ENCODE measurements at regions not wholly inside any gene's neighbourhood (a gene's known extent, or its start where the extent isn't known, plus 50 kb on each side); places are given as distances from the start of the nearest gene placed in this dataset.

- no peaks in the 10 kb centered on the region for H3K9me3 ChIP-seq
- TF ChIP-seq CTCF (IDR thresholded peaks at IDR 0.05) = no peak
- H3K36me3 ChIP-seq = no peaks in the 10 kb centered on the region
- no peak overlapping the region for H3K4me3 ChIP-seq
- H3K27me3 ChIP-seq (replicated peaks; ENCODE audit: insufficient read depth) = no peaks in the 10 kb centered on the region
- H3K4me1 ChIP-seq (ENCODE audit: control insufficient read depth in 1 of 2, low read depth in 2 of 2) = peaks cover 0 to 6% of the 10 kb centered on the region in 2 donors
- ATAC-seq (ENCODE audit: insufficient number of reproducible peaks, low FRiP score, low read depth) = no peak
- no peak for DNase-seq (ENCODE audit: low spot score)
- H3K27ac ChIP-seq = no peak overlapping the region
These were observed 226.6 kb downstream of the COL12A1 start for GRCh38 chr6:74979065-74979766.

DNA sequence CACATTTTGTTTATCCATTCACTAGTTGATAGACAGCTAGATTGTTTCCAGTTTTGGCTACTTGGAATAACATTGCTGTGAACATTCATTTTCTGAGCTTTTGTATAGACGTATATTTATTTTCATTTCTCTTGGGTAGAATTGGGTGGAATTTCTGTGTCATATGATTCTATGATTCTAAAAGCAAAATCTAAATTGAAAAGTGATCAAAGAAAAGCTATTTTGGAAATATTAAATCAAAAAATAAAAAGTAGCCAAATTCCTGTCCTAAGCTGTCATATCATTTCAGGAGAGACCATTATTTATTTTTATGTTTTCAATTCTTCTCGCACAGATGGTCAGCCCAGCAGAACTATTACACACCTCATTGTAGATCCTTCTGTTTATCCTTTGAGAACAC is 229.2 kb downstream of the COL12A1 start:
- no peak for TF ChIP-seq CTCF (IDR thresholded peaks at IDR 0.05)
- Histone ChIP-seq H3K27ac (no peak overlapping the region), H3K4me1 (ENCODE audit: control insufficient read depth in 1 of 2, low read depth in 2 of 2) (peaks cover 0 to 10% of the 10 kb centered on the region in 2 donors), H3K9me3 (no peaks in the 10 kb centered on the region), H3K27me3 (replicated peaks; ENCODE audit: insufficient read depth) (no peaks in the 10 kb centered on the region), H3K36me3 (no peaks in the 10 kb centered on the region), H3K4me3 (no peak overlapping the region)
- DNase-seq (ENCODE audit: low spot score) = no peak
- ATAC-seq (ENCODE audit: insufficient number of reproducible peaks, low FRiP score, low read depth) = no peak

DNA sequence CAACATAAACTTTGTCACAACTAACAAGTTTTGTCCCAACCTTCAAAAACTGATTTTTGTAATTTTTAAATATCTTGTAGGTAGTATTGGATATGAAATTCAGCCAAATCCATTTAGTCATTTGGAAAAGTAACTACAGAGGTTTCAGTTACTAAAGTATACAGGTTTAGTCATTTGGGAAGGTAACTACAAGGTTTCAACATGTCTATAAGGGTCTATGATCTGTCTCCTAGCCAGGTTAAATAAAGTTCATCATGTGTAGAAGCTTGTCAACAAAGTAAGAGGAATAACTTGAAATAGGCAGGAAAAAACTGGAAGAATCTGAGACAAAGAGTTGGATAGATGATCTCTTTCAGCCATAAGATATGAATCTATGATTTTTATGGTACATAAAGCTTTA is 229.8 kb downstream of the COL12A1 start:
- Histone ChIP-seq H3K27me3 (replicated peaks; ENCODE audit: insufficient read depth) (no peaks in the 10 kb centered on the region), H3K4me1 (ENCODE audit: control insufficient read depth in 1 of 2, low read depth in 2 of 2) (peaks cover 0 to 10% of the 10 kb centered on the region in 2 donors), H3K27ac (no peak overlapping the region), H3K36me3 (no peaks in the 10 kb centered on the region), H3K9me3 (no peaks in the 10 kb centered on the region), H3K4me3 (no peak overlapping the region)
- DNase-seq (ENCODE audit: low spot score) (no peak), ATAC-seq (ENCODE audit: insufficient number of reproducible peaks, low FRiP score, low read depth) (no peak)
- no peak for TF ChIP-seq CTCF (IDR thresholded peaks at IDR 0.05)

DNA sequence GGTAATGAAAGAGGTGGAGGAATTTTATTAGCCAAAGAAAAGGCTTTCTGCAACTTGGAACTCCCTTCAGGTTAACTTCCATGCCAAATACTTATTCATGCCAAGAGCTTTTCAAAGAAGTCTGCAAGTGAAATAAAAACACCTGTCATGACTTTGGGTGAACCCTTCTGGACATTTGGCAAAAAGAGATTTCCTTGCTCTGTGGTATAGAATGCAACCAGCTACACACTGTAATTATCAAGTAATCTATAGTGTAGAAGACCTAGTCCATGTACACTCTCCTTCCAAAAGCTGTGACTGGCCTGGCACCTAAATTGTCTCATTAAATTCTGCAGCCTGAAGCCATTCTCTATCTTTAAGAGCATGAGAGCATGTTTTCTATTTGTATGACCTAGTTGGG is 232.3 kb downstream of the COL12A1 start:
- TF ChIP-seq CTCF (IDR thresholded peaks at IDR 0.05) = no peak
- Histone ChIP-seq H3K27ac (no peak overlapping the region), H3K36me3 (no peaks in the 10 kb centered on the region), H3K27me3 (replicated peaks; ENCODE audit: insufficient read depth) (no peaks in the 10 kb centered on the region), H3K4me1 (ENCODE audit: control insufficient read depth in 1 of 2, low read depth in 2 of 2) (peaks cover 0 to 10% of the 10 kb centered on the region in 2 donors), H3K4me3 (no peak overlapping the region), H3K9me3 (no peaks in the 10 kb centered on the region)
- DNase-seq (ENCODE audit: low spot score) (no peak), ATAC-seq (ENCODE audit: insufficient number of reproducible peaks, low FRiP score, low read depth) (no peak)

DNA sequence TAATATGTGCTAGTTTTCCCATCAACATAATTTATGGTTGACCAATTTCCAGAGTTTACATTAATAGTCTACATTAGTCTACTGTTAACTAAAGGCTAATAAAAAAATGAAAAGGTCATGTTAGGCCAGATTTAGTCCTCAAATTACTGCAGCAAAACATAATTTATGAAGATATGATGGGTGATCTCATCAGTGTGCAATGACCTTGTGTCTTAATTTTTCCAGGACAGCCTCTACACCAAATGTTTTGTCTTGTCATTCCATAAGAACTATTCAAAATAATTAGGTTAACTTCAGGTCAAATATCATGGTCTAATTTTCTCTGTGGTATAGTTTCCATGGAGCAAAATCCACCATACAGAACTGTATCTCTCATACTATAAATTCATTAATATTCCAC is 234.2 kb downstream of the COL12A1 start:
- Histone ChIP-seq H3K27me3 (replicated peaks; ENCODE audit: insufficient read depth) (no peaks in the 10 kb centered on the region), H3K27ac (no peak overlapping the region), H3K4me3 (no peak overlapping the region), H3K36me3 (no peaks in the 10 kb centered on the region), H3K4me1 (ENCODE audit: control insufficient read depth in 1 of 2, low read depth in 2 of 2) (peaks cover 0 to 5% of the 10 kb centered on the region in 2 donors), H3K9me3 (no peaks in the 10 kb centered on the region)
- DNase-seq (ENCODE audit: low spot score) (no peak), ATAC-seq (ENCODE audit: insufficient number of reproducible peaks, low FRiP score, low read depth) (no peak)
- no peak for TF ChIP-seq CTCF (IDR thresholded peaks at IDR 0.05)

Measured in thoracic aorta (tissue), 2 donors.